Ovary (tissue), 7 donors: ENCODE measurements at regions not wholly inside any gene's neighbourhood (a gene's known extent, or its start where the extent isn't known, plus 50 kb on each side); places are given as distances from the start of the nearest gene placed in this dataset.

Source experiments
- DNase-seq, 5 donors: peaks; one replicate each; pipeline ENCODE4 v3.0.0-alpha.2; 2019 to 2020
- H3K27ac ChIP-seq, 2 donors: fragments of 200-600 bp; one replicate each; pipeline versions ENCODE4 v1.5.1 to v1.8.0; 2019 to 2022
- H3K27me3 ChIP-seq: fragments of 200-600 bp; one replicate; pipeline ENCODE4 v1.8.0; 2022
- H3K36me3 ChIP-seq: fragments of 200-600 bp; sonication (generic); one replicate; pipeline ENCODE4 v1.5.1; 2019
- H3K4me1 ChIP-seq: one replicate; pipeline ENCODE4 v1.8.1; 2013; ENCODE audit warnings: mild to moderate bottlenecking, moderate library complexity; ENCODE audit not compliant: insufficient read depth
- H3K4me3 ChIP-seq: fragments of 200-600 bp; sonication (generic); one replicate; pipeline ENCODE4 v1.5.1; 2017
- H3K9me3 ChIP-seq, 2 donors: fragments of 200-600 bp in 1 of 2; sonication (generic) in 1 of 2; one replicate each; pipeline versions ENCODE4 v1.5.1 to v1.8.1; 2013 to 2019; ENCODE audit warnings: mild to moderate bottlenecking in 1 of 2, moderate library complexity in 1 of 2
- EP300 ChIP-seq: sonication (generic); formaldehyde crosslinking; IDR thresholded peaks from one replicate; pipeline ENCODE4 v1.6.1; 2017; ENCODE audit warnings: antibody characterized with exemption
- POLR2A ChIP-seq: fragments of 450-650 bp; IDR thresholded peaks from one replicate; pipeline ENCODE4 v1.6.1; 2017; ENCODE audit warnings: antibody characterized with exemption, mild to moderate bottlenecking, moderate library complexity
- WGBS, 3 donors: extraction: QIAGEN DNeasy Blood & Tissue Kit in 1 of 3; methylation state at CpG; one replicate each; pipeline versions ENCODE4 v1.1.5 to v1.1.7; 2013 to 2017; 5-methylcytosine and 5-hydroxymethylcytosine counted together
- intact Hi-C, 4 donors: fragments of 100-400 bp; cut with DNase I; formaldehyde crosslinking; loops; one replicate each; pipeline versions ENCODE4 v1.11.0 to v1.15.1; 2022 to 2023
- TF ChIP-seq, protein P1 (sequence below), 3 donors: fragments of 450-650 bp in 2 of 3; fragments of 200-600 bp in 1 of 3; IDR thresholded peaks; one replicate each; pipeline versions ENCODE4 v1.5.1 to v1.8.0; 2016 to 2022; ENCODE audit warnings: antibody characterized with exemption in 3 of 3, mild to moderate bottlenecking in 1 of 3
- donor health status: DM: no; HTN: no; CAD: no; lungs with moderate emphysema.
- donor health status: DM: no; HTN: no; CAD: no.
- donor health status: Bipolar disorder and iron deficiency.
- donor health status: DM: no; HTN: no; CAD: no.
- donor health status: DM: yes; HTN: yes; CAD: no.

DNA sequence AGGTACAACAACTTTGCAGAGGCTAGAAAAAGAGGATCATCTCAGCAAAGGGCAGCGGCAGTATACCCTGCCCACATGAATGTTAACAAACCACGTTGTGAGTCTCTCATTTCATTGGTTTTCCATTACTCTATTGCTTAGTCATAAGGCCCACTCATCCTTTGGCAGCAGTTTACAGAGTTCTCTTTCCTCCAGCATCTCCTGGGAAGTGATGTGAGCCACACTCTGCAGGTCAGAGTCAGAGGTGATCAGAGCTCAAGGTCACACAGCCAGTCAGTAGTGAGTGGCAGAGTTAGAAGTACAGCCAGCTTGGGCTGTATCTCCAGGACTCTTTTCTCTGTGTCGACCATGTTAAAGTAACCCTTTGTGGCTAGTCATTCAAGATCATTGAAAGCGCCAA is 599.6 kb upstream of the GRAMD2B start:
- Histone ChIP-seq H3K36me3 (no peaks in the 10 kb centered on the region), H3K27ac (no peak overlapping the region), H3K4me3 (no peak overlapping the region), H3K4me1 (no peaks in the 10 kb centered on the region), H3K27me3 (no peaks in the 10 kb centered on the region), H3K9me3 (no peaks in the 10 kb centered on the region)
- DNase-seq, result no peak
- intact Hi-C loops, result no loop called here
- TF ChIP-seq, protein P1, sequence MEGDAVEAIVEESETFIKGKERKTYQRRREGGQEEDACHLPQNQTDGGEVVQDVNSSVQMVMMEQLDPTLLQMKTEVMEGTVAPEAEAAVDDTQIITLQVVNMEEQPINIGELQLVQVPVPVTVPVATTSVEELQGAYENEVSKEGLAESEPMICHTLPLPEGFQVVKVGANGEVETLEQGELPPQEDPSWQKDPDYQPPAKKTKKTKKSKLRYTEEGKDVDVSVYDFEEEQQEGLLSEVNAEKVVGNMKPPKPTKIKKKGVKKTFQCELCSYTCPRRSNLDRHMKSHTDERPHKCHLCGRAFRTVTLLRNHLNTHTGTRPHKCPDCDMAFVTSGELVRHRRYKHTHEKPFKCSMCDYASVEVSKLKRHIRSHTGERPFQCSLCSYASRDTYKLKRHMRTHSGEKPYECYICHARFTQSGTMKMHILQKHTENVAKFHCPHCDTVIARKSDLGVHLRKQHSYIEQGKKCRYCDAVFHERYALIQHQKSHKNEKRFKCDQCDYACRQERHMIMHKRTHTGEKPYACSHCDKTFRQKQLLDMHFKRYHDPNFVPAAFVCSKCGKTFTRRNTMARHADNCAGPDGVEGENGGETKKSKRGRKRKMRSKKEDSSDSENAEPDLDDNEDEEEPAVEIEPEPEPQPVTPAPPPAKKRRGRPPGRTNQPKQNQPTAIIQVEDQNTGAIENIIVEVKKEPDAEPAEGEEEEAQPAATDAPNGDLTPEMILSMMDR (IDR thresholded peaks at IDR 0.05), result no peak
- TF ChIP-seq POLR2A (no peak), EP300 (no peak)
- 83 to 87% (median 84%) methylated on average over 4 of the region's 4 CpGs for WGBS, 3 donors

DNA sequence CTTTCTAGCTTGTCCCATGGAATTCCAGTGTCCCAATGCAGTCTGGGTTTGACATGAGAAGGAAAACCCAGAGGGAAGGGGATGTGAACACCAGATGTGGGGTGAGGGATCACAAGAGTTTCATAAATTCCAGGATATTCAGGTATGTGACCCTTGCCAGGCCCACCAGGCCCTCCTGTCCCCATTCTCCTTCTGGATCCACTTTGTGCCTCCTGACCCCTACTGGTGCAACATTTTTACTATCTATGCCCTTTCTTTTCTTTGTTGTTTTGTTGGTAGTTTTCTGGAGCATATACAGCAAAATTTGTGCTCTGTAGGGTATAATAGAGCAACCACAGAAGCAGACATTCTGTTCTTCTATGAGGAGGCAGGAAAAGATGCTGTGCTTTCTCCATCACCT is 597.0 kb upstream of the GRAMD2B start:
- H3K4me1 ChIP-seq, result no peaks in the 10 kb centered on the region
- no peaks in the 10 kb centered on the region for H3K27me3 ChIP-seq
- no peak overlapping the region for H3K4me3 ChIP-seq
- TF ChIP-seq POLR2A (no peak), EP300 (no peak)
- TF ChIP-seq, protein P1 (IDR thresholded peaks at IDR 0.05), result no peak
- H3K36me3 ChIP-seq, result no peaks in the 10 kb centered on the region
- intact Hi-C loops, result no loop called here
- DNase-seq, result no peak
- H3K9me3 ChIP-seq, result no peaks in the 10 kb centered on the region
- H3K27ac ChIP-seq, result no peak overlapping the region

DNA sequence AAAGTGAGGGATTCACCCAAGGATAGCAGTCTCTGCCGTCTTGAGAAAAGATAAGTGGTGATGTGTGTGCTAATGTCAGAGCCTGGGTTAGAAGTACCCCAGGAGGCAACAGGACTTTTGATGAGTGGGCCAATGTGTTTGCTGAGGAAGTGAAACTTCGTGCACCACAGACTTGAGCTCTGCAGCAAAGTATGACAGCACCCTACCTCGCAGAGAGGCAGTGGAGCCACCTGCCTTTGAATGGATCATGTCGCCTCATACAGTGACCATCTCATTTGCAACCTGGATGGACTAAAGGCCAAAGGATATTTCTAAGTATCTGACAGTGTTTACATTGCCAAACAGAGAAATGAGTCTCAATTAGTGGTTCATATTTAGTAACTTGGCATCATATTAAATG is 593.9 kb upstream of the GRAMD2B start:
- no peak overlapping the region for H3K4me3 ChIP-seq
- 72 to 77% (median 74%) methylated on average over 4 of the region's 4 CpGs for WGBS, 3 donors
- DNase-seq, result no peak
- no peak overlapping the region for H3K27ac ChIP-seq
- TF ChIP-seq POLR2A, result no peak
- no peak for TF ChIP-seq EP300
- TF ChIP-seq, protein P1 (IDR thresholded peaks at IDR 0.05), result no peak
- no peaks in the 10 kb centered on the region for H3K9me3 ChIP-seq
- no peaks in the 10 kb centered on the region for H3K27me3 ChIP-seq
- intact Hi-C loops, result no loop called here
- peaks cover 2% of the 10 kb centered on the region for H3K4me1 ChIP-seq
- no peaks in the 10 kb centered on the region for H3K36me3 ChIP-seq

DNA sequence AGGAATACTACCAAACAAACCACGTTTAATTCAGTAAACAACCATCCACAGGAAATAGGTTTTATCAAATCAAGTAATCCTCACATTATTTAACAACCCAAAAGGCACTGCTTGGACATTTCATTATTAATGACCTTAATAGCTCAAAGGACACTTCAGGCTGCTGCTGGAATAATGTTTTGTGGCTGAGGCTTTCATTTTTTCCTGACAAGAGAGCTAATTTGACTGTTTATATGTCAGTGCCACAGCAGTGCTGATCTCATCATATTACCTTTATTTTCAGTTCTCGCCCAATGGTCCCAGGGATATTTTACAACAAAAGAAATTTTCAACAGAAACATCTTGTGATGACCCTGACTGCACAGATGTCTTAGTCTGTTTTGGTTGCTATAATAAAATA is 589.8 kb upstream of the GRAMD2B start:
- Histone ChIP-seq H3K36me3 (no peaks in the 10 kb centered on the region), H3K4me1 (peaks cover 2% of the 10 kb centered on the region), H3K27ac (no peak overlapping the region), H3K27me3 (no peaks in the 10 kb centered on the region), H3K4me3 (no peak overlapping the region), H3K9me3 (no peaks in the 10 kb centered on the region)
- intact Hi-C loops, result no loop called here
- DNase-seq, result no peak
- TF ChIP-seq EP300 (no peak), POLR2A (no peak)
- TF ChIP-seq, protein P1 (IDR thresholded peaks at IDR 0.05), result no peak
- 28 to 39% (median 37%) methylated on average over 2 of the region's 2 CpGs for WGBS, 3 donors
